NB4 (cell line): ENCODE measurements at regions not wholly inside any gene's neighbourhood (a gene's known extent, or its start where the extent isn't known, plus 50 kb on each side); places are given as distances from the start of the nearest gene placed in this dataset.
"Not testable (repeated sequence)": the region's sequence is repeated elsewhere in the genome, so short reads cannot be mapped to it uniquely, and the experiment has no call there.

Source experiments
- DNase-seq: peaks from one replicate; pipeline ENCODE4 v3.0.0; 2010; ENCODE audit warnings: low read depth
- H3K4me3 ChIP-seq: one replicate; pipeline ENCODE4 v1.5.1; 2011; ENCODE audit warnings: mild to moderate bottlenecking, low read depth, low read length, moderate library complexity
- MYC ChIP-seq: IDR thresholded peaks from 2 replicates; pipeline ENCODE4 v1.6.1; 2011; ENCODE audit warnings: low read depth, low read length
- POLR2A ChIP-seq: IDR thresholded peaks from 2 replicates; pipeline ENCODE4 v1.6.1; 2011; ENCODE audit warnings: mild to moderate bottlenecking; ENCODE audit not compliant: insufficient read length; ENCODE audit errors: extremely low read depth
- TF ChIP-seq, protein P1 (sequence below): IDR thresholded peaks from one replicate; pipeline ENCODE4 v1.5.1; 2012; ENCODE audit warnings: low read depth, low read length
- TF ChIP-seq, protein P2 (sequence below): IDR thresholded peaks from 2 replicates; pipeline ENCODE4 v1.6.1; 2011; ENCODE audit warnings: low read depth, low read length

DNA sequence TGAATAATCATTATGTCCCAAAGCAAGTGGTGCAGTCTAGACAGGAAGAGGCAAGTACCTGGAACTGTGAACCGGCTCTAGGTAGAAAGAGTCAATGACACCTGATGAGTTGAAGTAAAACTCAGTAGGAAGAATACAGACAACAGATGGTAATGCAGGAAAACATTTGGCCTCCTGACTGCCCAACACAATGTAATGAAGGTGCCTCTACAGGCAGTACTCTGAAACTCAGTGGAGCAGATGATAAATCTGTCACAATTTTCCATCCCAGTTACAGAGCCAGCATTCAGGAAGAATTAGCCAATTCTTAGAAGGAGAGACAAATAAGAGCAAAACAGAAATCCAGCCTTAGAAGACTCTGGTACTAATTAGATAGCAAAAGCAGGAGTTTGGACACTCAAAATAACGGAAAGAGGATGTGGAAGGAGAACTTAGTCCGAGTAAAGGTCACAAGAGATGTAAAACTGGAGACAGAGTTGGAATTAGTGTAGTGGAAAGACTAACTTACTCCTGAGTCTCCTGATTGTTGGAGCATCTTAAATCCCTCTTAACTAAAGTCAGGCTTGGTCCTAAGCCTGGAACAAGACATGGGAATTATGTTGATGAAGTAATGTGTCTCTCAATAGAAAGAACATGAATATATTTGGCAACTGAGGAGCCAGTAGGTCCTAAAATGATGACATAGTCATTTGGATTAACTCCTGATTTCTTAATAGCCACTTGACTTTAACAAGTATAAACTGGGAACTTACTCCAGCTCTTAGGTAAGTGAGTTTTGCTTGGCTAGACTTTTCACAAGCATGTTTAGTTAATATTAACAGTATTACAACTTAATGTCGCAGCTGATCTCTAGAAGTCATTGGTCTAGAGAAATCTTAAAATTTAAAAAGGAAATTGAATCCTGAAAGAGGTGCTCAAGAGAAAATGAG is 457.3 kb upstream of the MIR17HG start:
- no peak for DNase-seq
- H3K4me3 ChIP-seq, result no peak overlapping the region
- TF ChIP-seq, protein P1, sequence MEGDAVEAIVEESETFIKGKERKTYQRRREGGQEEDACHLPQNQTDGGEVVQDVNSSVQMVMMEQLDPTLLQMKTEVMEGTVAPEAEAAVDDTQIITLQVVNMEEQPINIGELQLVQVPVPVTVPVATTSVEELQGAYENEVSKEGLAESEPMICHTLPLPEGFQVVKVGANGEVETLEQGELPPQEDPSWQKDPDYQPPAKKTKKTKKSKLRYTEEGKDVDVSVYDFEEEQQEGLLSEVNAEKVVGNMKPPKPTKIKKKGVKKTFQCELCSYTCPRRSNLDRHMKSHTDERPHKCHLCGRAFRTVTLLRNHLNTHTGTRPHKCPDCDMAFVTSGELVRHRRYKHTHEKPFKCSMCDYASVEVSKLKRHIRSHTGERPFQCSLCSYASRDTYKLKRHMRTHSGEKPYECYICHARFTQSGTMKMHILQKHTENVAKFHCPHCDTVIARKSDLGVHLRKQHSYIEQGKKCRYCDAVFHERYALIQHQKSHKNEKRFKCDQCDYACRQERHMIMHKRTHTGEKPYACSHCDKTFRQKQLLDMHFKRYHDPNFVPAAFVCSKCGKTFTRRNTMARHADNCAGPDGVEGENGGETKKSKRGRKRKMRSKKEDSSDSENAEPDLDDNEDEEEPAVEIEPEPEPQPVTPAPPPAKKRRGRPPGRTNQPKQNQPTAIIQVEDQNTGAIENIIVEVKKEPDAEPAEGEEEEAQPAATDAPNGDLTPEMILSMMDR, result no peak
- TF ChIP-seq, protein P2, sequence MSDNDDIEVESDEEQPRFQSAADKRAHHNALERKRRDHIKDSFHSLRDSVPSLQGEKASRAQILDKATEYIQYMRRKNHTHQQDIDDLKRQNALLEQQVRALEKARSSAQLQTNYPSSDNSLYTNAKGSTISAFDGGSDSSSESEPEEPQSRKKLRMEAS, result no peak

DNA sequence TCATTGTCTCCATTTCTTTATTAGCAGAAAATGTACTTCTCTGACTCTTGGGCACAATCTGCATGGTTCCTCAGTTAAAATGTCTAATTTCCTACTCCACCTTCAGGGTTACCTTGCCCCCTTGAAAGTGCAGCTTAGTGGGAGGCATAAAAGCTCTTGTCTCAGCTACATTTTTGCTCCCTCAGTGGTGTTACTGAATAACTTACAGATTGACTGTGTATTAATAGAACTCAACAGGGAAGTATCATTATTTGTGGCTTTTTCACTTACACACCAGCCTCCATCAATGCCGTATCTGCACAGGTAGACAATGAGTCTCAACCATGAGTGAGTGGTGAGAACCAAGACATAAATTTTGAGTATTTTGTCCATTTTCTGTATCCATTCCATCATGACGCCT is 456.2 kb upstream of the MIR17HG start:
- H3K4me3 ChIP-seq, result no peak overlapping the region
- DNase-seq, result no peak
- no peak for TF ChIP-seq MYC
- TF ChIP-seq, protein P2, result no peak
- TF ChIP-seq, protein P1, result no peak
- no peak for TF ChIP-seq POLR2A

DNA sequence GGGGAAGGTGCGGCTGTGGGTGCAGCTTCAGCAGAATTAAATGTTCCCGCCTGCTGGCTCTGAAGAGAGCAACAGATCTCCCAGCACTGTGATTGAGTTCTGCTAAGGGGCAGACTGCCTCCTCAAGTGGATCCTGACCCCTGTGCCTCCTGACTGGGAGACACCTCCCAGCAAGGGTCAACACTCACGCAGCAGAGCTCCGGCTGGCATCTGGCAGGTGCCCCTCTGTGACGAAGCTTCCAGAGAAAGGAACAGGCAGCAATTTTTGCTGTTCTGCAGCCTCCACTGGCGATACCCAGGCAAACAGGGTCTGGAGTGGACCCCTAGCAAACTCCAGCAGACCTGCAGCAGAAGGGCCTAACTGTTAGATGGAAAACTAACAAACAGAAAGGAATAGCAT is 454.3 kb upstream of the MIR17HG start:
- H3K4me3 ChIP-seq, DNase-seq: not testable (repeated sequence)

DNA sequence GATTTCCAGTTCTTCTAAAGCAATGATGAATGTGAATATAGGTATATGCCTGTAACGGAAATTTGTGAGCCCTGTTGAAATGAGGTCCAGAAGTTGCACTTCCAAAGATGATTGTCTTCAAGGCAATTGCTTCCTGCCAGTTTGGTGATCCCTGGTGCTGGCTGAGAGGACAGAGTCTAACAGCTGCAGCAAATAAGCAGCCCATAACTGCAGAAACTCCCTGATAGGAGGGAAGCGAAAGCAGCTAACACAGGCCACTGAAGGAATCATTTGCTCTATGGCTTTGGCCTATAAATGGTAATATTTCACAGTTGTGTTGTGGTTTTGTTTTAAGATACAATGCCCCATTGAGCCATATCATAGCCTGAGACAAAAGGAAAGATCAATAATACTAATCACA is 451.5 kb upstream of the MIR17HG start:
- TF ChIP-seq POLR2A (no peak), MYC (no peak)
- TF ChIP-seq, protein P1, result no peak
- TF ChIP-seq, protein P2, result no peak
- no peak for DNase-seq
- H3K4me3 ChIP-seq, result no peak overlapping the region

DNA sequence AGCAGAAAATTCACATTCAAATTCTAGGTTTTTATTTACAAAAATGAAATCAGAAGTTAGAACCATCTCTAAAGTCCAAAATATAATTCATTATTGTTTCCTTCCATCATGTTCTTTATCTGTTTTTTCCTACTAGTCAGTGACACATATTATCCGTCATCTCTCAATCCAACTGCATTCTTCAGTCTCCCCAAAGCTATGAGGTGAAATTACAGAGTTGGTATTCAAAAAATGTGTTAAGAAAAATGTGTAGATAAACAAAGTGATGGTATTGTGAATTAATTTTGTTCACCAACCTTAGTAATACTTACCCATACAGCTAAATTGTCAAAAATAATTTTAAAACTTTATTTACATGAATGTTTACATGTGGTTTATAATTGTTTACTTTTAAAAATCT is 448.7 kb upstream of the MIR17HG start:
- DNase-seq, result no peak
- no peak for TF ChIP-seq MYC
- TF ChIP-seq POLR2A, result no peak
- TF ChIP-seq, protein P2, result no peak

DNA sequence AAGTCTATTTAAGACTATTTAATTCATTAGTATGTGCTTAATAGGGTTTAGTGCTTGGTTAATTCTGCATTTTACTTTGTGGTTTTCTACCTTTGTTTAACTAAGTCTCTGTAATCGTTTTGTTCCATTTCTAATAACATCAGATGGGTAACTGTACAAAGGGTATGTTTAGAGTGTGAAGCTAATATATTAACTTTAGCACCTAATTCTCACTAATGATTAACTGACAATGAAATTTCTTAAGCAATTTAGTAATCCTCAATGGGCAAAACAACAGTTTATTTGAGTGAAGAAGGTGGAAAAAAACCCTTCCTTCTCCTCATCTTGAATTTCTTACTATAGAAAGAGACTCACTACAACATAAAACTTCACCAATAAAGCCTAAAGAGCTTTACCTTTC is 448.1 kb upstream of the MIR17HG start:
- TF ChIP-seq, protein P2, result no peak
- no peak overlapping the region for H3K4me3 ChIP-seq
- DNase-seq, result no peak

More for the DNA sequence above, 448.7 kb upstream of the MIR17HG start:
- no peak overlapping the region for H3K4me3 ChIP-seq

DNA sequence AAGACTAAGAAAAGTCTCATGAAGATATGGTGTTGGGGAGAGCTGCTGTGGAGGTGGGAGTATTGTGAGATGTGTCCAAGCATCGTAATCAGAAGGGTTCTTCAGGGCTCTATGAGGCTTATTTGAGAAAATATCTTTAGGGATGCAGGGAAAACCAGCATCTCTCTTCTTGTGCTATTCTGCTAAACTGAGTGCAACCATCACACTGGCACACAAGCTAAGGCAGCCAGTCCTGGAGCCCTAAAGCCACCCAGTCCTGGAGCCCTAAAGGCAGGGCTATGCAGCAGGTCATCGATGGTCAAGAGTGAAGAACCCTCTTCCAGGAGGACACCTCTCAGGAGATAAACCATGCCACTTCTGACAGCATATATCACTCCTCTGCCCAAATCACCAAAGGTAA is 445.2 kb upstream of the MIR17HG start:
- DNase-seq, result no peak
- H3K4me3 ChIP-seq, result no peak overlapping the region
- TF ChIP-seq, protein P2, result no peak
- no peak for TF ChIP-seq MYC
- no peak for TF ChIP-seq POLR2A
- TF ChIP-seq, protein P1, result no peak
